GM21576 (cell line): ENCODE measurements at regions not wholly inside any gene's neighbourhood (a gene's known extent, or its start where the extent isn't known, plus 50 kb on each side); places are given as distances from the start of the nearest gene placed in this dataset.
"Not testable (repeated sequence)": the region's sequence is repeated elsewhere in the genome, so short reads cannot be mapped to it uniquely, and the experiment has no call there.

Experiments used
- ATAC-seq: cut with Tn5 transposase; IDR thresholded peaks from one replicate; pipeline ENCODE4 v1.9.1; 2021; ENCODE audit warnings: mild to moderate bottlenecking, moderate library complexity; ENCODE audit not compliant: unreplicated experiment

DNA sequence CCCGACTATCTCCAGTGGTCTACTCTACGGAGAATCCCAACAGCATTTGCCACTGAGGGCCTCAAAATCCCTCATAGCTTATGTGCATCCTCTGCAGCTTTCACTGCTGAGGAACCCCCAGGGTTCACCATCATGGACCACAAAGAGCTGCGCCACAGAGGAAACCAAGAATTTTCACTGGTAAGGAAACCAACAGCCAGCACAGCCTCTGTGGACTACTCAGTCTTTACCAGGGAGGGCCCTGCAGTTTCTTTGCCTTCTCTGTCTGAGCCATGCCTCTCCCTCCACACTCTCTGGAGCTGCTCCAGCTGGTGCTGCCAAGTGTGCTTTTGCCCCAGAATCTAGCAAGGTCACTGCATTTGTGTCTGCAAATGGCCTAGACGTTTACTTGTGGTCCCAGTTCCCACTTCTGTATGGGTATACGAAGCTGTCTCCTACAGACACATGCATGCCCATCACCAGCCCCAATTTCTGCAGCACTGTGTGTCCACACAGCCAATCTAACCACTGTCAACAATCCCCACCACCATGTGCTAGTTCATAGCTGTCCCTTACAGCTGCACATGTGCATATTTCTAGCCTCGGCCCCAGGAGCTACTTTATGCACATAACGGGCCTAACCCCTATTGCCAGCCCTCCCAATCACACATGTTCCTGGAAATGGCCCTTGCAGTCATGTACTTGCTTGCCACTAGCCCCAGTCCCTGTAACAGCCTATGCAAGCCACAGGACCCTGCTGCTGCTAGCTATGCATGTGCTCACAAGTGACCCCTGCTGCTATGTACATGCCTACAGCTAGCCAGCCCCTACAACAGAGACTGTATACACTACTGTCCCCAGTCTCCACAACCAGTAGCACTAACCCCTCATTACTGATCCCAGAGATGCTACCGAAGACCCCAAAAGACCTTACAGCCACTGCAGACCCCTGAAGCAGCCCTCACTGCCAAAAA, 1437.4 kb downstream of the CDH11 start:
- no peak for ATAC-seq

DNA sequence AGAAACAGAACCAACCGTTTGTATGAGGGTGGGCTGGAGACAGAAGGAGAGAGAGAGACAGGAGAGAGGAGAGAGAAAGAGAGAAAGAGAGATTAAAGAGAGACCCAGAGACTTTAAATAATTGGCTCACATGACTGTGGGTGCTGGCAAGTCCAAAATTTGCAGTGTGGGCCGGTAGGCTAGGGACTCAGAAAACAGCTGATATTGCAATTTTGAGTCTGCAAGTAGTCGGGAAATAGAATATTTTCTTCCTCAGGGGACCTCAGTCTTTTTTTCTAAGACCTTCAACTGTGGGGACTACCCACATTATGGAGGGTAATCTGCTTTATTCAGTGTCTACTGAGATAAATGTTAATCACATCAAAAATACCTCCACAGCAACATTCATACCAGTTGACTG, 1439.0 kb downstream of the CDH11 start:
- ATAC-seq = no peak

DNA sequence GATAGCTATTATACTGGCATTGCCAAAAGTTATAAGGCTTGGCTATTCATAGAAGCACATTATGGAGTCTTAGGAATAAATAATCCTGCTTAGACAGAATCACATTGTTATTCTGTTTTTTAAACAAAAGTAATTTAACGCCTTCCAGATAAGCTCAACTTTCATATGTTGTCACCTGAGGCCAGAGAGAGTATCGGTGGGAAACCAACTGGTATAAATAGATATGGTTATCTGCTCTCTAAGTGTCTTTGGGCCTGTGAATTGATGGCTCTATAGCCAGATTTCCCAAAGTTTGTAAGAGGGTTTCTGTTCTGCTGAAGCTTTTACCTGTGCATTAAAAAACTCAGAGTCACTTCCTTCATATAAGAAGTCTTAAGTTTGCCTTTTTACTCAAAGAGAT, 1449.4 kb downstream of the CDH11 start:
- ATAC-seq = no peak

DNA sequence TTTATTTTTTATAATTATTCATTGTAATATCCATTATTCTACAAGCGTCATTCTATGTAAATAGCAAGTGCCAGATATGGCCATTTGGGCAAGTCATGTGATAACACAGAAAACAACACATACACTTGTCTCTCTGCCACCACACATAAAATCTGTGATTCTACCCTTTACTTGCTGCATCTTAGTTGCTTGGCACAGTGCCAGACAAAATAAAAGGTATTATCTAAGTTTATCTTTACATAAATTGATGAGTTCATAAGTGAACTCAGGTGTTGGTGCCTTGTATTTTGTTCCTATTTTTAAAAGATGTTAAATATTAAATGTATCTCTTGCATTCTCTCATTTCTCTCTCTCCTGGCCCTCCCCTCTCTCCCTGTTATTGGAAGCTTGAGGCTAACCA, 1458.7 kb downstream of the CDH11 start:
- no peak for ATAC-seq

DNA sequence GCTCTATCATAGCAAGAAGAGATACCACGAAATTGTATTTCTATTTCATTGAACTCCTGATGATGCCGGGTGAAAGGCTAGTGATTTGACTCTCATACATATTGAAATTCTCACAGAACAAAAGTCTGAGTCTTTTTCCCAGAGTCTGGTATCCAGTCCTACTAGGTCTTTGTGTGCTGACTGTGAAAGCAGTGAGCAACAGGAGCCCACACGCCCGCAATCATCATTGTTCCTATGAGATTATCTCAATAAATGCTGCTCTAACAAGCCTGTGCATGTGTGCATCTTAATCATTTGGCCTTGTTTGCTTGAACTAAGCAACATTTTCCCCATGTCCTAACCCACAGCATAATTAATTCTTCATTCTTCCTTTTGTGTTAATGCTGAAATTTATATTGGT, 1466.0 kb downstream of the CDH11 start:
- no peak for ATAC-seq

DNA sequence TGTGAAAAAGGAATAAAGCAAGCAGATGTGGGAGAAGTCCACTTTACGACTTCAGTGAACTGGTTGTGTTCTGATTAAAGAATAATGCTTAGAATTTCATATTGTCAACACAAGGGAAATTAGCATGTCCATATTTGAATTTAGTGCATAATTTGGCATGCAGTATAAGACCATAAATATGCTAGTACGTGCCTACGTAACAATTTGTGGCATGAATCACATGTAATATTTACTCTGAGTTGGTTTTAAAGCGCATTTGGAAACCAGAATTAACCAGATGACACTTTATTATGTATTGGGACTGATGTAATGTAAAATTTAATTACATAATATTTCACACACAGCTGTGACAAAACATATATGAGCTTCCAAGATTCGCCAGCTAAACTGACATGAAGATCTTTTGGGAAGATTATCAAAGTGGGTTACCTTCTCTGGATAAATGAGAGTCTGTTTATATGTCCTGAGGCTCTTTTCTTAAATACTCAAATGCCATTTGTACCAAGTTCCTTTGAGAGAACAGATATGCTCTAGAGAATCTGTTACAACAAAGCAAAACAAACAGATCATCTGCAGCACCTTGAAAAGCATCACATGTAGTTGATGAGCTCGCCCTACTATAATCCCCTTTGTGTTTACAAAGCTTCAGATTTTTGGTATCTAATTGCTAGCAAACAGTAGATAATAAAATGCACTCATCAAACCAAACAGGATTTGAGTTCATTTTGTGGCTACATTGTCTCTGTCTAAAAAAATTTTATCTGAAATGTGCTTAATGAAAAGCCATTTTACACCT, 1468.6 kb downstream of the CDH11 start:
- no peak for ATAC-seq

DNA sequence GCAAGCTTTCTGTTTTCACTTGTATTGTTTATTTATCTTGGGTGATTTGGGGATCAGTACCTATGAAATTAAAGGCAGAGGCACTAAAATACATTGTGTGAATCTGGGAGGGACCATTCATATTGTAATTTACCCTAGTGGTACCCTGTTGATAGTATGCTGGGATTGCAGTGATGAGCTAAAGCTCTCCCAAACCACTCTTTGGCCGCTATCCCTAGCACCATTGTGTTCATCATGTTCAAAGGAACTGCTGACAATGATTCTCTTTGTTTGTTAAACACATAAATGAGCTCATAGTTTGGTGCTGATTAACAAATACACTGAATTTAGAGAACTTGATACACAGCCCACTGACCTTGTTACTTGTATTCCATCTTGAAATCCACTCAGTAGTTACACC, 1469.8 kb downstream of the CDH11 start:
- ATAC-seq = no peak

DNA sequence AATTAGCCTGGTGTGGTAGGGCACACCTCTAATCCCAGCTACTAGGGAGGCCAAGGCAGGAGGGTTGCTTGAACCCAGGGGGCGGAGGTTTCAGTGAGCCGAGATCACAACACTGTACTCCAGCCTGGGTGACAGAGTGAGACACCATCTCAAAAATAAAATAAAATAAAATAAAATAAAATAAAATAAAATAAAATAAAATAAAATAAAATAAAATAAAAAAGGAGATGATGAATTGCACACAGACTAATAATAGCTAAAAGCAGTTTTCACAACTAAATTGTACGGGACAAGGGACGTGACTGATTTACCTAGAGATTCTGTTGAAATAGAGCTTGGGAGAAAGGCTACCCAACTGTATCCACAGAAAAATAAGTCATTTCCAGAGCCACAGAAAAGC, 1471.3 kb downstream of the CDH11 start:
- no peak for ATAC-seq

DNA sequence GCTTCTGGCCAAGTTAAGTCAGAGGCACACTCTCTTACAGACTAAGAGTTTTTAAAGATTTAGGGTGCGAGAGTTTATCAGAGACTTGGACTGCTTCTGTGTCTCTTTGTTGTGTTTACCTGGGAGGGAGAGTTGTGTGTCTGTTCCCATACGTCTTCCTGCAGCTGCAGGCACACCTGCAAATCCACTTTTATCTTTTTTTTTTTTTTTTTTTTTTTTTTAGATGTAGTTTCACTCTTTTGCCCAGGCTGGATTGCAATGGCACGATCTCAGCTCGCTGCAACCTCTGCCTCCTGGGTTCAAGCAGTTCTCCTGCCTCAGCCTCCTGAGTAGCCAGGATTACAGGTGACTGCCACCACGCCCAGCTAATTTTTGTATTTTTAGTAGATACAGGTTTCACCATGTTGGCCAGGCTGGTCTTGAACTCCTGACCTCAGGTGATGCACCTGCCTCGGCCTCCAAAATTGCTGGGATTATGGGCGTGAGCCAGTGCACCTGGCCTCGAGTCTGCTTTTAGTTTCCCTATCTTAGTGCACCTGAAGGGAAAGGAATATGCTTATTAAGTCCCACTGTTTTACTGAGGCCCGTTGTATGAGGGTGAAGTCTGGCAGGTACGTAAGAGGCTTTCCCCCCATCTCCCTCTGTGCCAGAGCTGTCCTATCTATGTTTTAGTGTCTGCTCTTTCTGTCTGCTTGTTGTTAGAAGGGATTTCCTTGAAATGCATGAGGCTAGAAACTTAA, 1488.0 kb downstream of the CDH11 start:
- not testable (repeated sequence) for ATAC-seq

DNA sequence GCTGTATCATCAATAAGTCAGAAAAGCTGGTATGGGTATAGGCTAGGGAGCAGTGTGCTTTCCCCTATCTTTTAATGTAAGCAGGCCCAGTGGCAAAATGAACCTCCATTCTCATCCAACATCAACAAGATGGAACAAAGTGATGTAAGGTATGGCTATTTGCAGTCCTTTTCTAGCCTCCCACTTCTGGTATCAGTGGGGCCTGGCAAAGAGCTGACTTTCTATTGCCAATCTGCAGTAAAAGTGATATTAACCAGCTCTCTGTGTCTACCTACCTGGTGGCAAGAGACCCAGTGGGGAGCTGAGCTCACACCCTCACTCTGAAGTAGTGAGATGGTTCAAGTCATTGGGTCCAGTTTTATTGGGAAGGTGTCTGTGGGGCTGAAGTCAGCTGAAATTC, 1492.6 kb downstream of the CDH11 start:
- ATAC-seq = no peak

DNA sequence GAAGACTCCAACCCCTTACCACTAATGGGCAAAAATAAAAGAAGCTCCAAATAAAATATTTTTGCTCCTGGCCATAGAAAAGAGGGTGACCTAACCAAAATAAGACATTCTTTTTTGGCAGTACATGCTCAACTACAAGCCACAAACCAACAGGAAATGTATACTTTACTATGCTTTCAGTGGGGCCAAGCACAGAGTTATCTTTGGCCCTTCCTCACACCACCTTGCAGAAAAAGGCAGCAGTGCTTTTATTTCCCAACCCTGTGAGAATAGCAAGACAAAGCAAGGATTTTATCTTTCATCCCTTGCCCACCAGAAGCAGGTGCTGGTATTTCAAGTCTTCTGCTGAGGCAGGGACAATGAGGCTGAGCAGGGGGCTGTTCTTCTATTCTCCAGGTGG, 1493.1 kb downstream of the CDH11 start:
- ATAC-seq = no peak

DNA sequence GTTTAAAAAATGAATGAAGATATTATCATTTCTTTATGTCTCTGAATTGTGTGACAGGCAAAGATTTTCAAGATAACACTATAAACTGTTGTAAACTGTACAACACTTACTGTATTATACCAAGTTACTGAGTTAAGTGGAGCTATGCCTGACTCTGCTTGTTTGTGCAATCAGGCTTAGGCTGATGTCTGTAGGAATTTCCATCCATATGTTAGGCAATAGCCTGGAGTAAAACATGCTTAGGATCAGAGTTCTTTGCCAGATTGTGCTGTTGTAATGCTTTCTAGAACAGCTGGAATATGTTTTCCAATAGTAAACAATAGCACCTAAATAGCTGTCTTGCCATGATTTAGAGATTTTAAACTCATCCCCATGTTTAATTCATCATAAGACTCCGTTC, 1496.7 kb downstream of the CDH11 start:
- ATAC-seq = no peak

DNA sequence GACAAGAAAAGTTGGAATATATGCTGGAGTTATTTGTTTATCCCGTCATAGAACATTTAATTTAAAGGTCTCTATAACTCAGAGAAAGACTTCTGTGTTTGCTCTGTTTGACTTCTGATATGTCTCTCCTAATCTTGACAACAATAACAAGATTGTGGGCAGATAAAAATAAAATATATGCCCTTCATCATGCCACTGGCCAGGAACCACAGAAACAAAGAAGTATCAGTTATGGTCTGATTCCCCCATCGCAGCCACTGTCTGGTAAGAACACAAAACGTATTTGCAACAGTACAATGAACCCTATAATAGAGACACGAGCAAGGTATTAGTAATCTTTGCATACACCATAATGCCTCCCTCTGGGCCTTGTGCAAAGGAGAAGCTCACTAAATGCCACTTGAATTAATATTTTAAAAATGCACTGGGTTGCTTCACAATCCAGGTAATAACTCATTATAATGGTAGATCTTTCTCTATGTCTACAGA, 1498.3 kb downstream of the CDH11 start:
- no peak for ATAC-seq

DNA sequence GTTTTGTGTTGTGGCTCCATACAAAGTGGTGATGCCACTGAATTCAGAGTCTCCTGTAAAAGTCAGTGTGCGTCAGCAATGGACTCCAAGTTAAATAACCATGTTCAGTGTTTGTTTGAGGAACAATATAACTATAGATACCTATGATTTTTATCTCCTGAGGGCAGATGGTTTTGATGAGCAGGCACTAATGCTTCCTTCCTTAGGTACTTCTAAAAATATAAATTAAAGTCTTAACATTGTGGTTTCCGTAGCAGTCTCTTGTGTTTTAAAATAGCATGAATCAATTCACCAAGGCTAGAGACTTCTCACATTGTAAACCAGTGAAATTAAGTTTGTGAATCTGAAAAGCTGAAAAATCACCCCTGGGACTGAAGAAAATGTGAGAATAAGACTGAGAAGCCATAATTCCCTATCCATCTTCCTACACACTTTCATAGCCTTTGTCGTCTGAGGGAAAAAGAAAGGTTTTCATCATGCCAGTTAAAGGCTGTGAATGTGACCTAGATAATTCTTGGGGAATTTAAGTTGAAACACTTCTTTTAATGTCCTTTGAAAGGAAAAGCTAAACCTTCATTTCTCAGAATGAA, 1502.9 kb downstream of the CDH11 start:
- ATAC-seq = no peak

DNA sequence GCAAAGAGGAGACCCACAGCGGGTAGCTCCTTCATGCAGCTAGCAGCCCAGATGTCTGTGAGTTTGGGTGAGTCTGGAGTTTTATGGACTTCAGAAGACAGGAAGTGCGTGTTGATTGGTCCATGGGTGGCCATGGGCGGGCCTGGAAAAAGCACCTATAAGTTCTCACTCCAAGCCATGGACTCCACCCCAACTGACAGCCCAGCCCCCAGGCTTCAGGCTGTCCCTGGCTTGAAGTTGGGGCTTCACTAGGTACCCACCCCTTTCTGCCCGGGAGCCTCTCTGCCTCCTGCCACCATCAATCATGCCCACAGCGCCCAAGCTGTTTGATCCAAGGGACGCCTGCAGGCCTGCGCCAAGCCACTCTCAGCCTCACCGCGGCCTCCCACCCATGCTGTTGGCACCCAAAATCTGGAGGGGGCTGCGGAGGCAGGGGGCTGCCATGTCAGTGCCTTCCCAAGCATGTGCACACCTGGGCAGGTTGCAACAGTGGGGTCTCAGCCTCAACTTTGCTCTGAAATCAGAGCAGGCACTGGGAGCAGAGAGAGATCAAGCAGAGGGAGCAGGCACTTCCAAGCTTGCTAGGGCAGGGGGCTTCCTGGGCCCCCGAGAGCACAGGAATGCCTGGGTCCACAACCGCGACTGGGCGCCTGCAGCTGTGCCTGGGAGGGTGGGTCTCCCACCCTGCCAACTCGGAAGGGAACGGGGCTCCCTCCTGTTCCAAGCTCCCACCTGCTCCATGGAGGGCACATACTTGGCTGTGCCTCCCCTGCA, 1503.7 kb downstream of the CDH11 start:
- no peak for ATAC-seq

DNA sequence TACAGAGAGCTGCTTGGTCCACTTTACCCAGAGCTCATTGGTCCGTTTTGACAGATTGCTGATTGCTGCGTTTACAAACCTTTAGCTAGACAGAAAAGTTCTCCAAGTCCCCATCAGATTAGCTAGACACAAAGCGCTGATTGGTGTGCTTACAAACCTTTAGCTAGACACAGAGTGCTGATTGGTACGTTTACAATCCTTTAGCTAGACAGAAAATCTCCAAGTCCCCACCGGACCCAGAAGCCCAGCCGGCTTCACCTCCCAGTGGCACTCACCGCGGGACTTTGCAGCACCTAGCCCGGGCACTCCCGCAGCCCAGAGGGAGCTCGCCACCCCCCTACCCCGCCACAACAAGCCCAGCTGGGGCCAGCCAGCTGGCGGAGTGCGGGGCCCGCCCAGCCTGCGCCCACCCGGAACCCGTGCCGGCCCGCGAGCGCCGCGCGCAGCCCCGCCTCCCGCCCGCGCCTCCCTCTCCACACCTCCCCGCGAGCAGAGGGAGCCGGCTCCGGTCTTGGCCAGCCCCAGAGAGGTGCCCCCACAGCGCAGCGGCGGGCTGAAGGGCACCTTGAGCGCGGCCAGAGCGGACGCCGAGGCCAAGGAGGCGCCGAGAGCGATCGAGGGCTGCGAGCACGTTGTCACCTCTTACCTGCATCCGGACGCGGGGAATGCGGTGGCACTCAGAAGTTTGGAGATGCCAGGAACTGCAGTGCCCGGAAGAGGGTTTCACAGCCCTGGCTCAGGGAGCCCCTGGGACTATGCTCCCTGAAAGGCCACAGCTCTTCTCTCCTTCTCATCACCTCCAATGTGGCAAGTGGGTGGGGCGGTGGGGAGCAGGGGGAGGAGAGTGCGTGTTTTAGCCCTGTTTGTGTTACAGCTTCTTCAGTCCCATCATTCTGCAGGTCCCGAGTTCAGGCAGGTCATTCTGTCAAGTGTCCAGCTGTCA, 1504.5 kb downstream of the CDH11 start:
- ATAC-seq = no peak

DNA sequence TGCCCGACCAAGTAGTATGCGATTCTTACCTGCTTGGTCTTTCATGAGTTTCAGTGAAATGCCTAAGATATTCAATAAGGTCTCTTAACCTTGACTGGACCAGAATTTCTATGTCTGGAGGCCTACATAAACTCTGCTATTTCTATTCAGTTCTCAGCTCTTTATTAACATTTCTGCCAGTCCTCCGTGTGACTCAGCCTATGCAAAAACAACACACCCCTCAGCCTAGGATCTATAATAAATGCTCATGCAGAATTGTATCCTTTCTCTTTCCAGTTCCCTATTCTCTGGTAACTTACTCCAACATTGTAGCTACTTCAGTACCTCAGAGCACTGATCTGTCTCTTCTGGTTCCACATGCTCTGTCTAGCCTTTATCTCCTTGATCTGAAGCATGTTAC, 1507.4 kb downstream of the CDH11 start:
- no peak for ATAC-seq

DNA sequence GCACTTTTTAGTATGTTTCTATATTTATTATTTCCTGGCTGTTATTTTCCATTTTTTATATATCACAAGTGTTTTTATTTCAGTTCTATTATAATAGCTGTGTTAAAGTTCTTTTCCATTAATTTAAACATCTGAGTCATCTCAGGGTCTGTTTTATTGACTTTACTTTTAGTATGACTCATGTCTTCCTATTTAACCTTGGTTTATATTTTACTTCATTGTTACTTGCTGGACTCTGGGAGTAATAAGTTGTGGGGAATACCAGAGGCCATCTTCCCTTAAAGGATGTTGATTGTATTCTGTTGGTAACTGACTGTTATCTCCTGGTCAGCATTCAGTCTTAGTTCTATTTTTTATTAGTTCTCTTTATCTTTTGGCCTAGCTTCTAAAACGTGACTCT, 1508.2 kb downstream of the CDH11 start:
- no peak for ATAC-seq
